GM19463 (cell line): ENCODE measurements at regions not wholly inside any gene's neighbourhood (a gene's known extent, or its start where the extent isn't known, plus 50 kb on each side); places are given as distances from the start of the nearest gene placed in this dataset.

Source experiments
- ATAC-seq: cut with Tn5 transposase; IDR thresholded peaks from one replicate; pipeline ENCODE4 v1.9.1; 2021; ENCODE audit warnings: mild to moderate bottlenecking, moderate library complexity; ENCODE audit not compliant: unreplicated experiment

DNA sequence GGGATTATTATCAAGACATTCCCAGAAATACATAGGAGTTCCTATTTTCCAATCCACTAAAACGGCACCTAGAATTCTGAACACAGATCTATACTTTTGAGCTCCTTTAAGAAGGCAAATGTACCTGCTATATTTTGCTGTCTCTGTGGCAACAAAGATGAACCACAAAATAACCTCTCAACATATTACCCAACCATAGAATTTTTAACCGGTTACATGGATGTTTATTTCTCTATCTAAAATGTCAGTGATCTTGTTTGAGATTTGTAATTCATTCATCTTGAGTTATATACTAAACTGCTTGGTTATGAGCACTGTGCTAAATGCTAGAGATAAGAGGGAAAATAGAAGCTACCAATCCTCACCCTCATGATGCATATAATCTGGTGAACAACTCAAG, 117.5 kb upstream of the HMGCLL1 start:
- ATAC-seq, result no peak

DNA sequence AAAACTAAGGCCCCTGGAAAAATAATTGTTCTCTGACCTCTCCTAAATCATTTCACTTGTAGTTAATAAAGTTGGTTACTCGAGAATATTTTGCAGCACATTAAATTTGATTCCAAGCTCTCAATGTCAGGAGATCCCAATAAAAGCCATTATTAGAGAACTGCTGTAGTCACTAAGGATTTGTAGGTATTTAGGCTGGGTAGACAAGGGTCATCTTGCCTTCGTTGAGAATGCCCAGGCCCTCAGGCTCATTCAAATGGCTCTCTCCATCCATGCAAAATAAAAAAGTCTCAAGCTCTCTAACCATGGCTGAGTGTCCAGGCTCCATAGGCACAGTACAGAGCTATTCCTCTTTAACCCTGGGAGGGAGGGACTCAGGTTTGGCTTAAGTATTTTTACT, 117.0 kb upstream of the HMGCLL1 start:
- ATAC-seq, result no peak

DNA sequence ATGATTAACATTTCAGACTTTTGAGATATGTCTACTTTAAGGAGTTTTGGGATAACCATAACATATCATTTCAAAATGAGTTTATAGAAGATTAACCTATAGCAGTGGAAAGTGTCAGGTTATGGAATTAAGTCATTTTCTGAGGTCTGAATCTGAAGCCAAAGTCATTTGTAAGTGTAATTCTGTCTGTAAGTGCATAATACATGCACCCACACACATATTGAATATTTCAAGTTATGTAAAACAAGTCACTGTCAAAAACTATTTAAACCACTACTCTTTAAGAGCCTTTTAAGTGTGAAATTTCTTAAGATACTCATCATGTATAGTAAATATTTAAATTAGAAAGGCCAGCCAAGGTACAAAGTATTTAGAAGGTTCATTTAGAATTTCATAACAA, 115.8 kb upstream of the HMGCLL1 start:
- ATAC-seq, result no peak

DNA sequence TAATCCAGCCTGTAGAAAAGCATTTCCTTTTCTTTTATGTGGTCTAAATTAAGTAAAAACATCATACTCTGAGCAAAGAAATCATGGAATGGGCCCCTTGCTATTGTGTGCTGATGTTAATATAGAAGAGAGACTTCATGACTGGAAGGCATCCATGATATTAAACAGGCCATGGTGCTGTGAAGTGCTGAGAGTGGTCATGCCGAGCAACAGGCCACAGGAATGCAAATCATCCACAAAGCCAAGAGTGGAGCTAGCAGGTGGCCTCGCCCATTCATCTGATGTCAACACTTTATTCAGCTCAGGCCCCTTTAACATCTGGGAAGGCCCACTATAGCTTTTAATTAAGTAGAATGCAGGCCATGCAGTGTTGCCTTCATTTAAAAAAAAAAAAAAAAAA, 115.2 kb upstream of the HMGCLL1 start:
- no peak for ATAC-seq

DNA sequence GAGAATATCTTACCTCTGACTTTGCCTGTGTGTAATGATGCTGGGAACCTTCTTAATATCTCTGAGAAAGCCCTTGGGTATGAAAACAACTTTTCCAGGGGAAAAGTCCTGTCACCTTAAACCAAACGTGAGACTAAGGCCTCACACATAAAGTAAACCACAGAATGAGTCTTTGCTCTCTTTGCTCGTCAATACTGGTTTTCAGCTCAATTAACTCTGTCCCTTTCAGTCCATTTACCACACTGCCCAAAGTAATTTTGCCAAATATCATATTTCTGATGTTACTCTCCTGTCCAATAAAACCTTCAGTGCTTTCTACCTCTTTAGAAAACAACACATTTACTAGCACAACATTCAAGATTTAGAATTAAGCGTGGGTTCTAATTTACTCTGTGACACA, 100.5 kb upstream of the HMGCLL1 start:
- ATAC-seq, result no peak

DNA sequence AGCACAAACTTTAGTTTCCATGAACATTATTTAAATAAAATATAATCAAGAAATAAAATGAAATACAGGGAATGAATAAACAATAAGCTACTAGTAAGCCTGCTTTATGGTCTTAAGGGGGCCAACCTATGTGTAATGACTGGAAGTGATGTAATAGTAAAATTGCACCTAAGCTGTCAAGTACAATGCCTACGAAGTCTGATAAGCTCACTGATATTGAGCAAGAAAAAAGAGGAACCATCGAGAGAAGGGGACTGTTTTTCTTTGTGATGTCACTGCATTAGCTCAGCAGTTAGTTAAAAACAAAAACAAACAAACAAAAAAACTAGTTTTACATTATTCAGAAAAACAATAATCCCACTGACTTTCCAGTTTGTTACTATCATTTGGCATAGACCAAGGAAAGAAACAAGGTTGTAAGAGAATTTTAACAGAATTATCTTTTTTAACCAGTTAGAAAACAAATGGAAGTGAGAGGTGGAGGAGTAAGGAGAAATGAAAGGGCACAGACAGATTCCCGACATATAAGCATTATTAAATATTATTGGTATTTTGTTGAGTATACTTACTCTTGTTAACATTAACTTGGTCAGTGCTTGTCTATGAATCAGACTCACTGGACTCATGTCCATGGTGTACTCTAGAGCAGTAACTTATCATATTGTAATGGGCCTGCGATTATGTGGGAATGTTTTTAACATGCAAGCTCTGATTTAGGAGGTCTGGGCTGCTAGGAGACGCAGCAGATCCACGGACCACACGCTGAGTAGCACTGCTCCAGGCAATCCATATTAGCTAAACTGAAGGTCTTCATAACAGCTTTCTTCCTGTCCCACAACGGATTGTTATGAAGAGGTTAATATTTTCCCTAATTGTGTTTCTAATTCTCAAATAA, 99.6 kb upstream of the HMGCLL1 start:
- ATAC-seq, result peak; percentile 49

DNA sequence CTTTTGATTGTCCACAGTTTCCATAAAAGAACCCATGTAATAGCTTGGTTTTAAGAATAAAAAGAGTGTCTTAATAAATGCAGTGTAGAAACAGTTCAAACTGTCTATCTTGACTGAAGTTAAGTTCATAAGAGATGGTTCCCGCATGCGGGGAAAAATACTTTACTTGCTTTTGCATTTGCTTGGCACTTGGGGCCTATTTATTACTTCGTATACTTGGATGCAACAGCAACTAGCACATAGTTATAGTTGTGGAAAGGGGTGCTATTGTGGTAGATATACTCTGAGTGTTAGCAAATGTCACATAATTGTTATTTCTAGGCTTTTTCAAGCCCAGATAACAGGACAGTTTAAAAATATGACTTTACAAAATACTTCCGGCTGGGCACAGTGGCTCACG, 97.7 kb upstream of the HMGCLL1 start:
- no peak for ATAC-seq

DNA sequence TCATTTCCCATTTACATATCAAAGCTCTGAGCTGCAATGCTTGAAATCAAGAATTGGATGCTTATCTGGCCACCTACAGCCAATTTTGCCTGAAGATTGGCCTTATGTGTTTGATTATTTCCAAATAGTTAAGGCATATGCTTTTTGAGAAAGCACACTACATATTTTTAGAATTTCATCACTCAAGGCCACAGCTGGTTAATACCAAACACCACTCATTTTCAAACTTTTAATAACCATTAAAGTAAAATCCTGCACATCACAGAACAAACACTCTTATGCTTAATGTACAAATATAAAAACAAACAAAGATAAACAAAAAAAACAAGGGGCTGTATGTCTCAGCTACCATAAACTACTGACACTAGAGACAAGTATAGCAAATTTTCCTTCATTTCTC, 96.9 kb upstream of the HMGCLL1 start:
- ATAC-seq, result no peak

DNA sequence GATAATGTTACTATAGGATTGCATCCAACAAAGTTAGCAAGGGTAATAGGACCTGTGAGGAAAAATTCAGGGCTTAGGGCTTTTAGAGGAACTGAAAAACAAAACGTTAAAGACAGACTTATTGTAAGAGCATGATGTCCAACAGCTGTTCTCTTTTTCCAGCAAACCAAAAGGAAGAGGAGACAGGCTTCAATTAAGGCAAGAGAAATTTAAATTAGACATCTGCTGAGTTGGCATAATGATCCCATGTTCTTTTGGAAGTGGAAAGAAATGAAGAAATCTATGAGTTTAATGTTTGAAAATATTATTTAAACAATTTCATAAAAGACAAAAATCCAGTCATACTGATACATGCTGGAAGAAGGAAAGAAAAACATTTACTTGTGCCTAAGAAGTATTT, 95.7 kb upstream of the HMGCLL1 start:
- no peak for ATAC-seq

DNA sequence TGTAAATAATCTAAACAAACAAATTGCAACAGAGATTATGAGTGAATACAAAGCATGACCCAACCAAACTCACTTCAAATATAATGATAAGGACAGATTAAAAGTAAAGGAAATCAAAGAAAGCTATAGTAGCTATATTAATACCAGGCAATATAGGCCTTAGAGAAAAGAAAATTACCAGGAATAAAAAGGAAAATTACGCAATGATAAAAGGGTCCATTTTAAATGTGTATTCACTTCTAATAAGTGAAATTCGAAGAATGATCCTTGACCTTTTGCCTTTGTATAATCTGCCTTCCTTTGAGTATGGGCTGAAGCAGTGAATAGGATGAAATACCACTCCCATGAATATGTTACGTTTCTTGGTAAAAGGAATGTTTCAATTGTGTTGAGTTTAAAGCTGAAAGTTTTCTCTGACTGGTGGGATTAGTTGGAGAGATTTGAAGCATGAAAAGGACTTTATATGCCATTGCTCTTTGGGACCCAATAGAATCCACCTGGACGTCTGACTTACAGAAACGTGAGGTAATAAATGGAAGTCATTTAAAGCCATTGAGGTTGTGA, 91.9 kb upstream of the HMGCLL1 start:
- no peak for ATAC-seq

DNA sequence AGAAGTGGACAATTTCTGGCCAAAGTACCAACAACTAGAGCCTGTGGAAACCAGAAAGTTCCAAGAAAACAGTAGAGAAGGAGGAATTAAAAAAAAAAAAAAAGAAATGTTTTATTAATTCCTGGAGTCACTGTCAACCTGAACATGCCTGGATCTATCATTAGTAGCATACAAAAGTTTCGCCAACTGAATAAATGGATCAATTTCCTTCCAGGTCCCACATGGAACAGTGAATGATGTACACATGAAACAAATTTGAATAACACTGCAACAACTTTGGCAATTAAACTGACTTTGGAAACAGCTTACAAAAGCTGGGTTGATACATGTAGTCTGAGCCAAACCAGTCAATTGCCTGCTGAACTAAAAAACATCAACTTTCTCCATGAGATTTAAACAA, 90.0 kb upstream of the HMGCLL1 start:
- ATAC-seq, result no peak

DNA sequence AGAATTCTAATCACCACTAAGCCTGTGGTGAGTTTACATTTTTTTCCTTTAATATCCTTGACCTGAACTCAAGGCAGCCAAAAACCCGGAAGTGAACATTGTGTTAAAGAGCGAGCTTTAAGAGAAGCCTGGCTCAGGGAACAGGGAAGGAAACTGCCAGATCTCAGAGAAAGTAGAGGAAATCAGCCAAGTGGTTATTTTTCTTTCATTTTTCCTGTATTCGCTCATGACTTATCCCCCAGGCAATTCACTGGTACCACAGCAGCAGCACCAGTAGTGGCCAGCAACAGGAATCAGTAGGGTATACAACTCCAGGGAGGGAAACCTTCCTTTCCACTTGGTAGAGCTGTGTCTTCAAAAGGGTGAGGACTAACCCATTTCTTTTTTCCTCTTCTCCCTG, 89.6 kb upstream of the HMGCLL1 start:
- no peak for ATAC-seq

DNA sequence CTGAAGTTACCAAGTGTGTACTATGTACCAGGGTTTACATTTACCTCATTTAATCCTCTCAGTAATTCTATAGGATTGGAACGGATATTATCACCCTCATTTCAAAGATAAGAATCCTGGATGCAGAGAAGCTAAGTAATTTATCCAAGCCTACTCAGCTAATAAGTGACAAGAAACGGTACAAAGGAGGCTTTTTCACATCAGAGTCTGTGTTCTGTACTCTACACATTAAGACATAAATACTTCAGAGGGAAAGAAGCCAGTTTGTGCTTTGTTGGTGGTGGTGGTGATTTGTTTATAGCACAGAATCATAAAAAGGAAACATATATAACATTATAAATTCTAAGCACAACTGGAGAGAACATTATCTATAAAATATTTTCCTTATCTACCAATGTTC, 88.3 kb upstream of the HMGCLL1 start:
- no peak for ATAC-seq

DNA sequence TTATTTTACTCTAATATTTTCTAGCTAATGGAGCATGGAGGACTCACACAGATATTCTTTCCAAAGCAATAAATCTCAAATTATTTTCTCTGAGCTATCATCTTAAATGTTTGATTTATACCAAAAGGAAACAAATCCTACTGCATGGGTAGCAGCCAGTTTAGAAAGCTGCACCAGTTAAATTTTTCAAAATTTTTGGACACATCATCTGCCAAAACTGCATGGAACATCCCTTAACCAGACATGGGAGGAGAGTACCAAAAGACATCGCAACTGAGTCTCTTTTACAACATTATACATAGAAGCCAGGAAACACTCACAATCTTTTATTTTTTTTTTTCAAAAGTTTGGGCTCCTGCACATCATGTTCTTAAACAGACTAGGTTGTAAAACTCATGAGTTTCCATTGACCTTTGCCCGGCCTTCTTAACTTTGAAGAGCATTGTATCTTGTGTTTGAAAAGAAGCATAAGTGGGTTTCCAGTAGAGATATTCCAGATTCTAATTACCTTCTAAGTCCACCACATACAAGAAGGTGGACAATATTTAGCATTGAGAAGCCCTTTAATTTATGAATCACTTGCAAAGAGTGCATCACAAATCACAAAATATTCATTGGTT, 87.7 kb upstream of the HMGCLL1 start:
- no peak for ATAC-seq

DNA sequence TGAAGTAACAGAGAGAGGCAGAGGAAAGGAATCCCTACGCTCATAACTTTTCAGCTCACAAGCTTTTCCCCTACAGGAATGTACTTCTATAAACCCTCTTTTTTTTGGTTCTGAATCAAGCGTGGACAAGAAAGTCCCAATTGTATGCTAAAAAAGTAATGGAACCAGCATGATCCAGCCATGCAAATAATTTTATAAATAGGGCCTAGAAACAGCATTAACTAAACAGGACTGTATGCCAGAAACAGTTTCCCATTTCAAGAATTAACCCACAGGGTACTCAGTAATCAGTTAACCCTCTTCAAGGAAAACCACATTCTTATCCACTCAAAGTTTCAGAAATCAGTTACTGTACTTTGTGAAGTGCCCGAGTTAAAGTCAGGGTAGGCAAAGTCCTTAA, 87.0 kb upstream of the HMGCLL1 start:
- no peak for ATAC-seq

DNA sequence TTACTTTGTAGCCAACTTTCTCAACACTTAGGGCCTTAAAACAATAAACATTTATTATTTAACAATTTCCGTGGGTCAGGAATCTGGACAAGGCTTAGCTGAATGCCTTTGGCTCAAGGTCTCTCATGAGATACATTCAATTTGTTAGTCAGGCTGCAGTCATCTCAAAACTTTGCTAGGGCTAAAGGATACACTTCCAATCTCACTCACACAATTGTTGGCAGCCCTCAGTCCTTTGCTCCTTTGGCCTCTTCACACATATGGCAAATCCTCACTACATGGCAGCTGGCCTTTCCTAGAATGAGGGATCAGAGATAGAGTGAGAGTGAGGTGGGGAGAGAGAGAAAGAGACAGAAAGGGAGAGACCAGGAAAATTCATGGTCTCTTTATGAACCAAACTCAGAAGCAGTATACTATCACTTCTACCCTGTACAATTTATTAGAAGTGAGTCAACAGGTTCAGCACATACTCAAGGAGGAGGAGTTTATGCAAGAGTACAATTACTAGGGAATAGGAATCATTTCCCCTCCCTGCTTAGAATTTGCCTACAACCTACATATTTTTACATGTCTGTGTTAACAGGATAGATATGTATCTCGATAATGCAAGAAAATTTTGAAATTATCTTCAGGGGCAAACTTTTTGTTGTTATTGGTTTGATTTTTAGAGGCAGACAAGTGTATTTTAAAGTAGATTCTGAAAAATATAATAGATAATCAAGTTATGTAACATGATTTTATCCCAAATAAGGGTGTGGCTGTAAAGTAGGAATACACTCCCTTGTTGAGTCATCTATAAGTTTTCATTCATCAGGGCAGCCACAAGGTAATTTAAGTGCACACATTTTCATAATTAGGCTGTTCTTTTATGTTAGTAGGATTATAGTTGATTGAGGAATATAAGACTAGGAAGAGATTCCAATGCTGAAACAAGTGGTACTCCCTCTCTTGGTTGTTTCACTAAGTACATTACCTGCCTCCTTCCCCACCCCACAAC, 85.9 kb upstream of the HMGCLL1 start:
- no peak for ATAC-seq

DNA sequence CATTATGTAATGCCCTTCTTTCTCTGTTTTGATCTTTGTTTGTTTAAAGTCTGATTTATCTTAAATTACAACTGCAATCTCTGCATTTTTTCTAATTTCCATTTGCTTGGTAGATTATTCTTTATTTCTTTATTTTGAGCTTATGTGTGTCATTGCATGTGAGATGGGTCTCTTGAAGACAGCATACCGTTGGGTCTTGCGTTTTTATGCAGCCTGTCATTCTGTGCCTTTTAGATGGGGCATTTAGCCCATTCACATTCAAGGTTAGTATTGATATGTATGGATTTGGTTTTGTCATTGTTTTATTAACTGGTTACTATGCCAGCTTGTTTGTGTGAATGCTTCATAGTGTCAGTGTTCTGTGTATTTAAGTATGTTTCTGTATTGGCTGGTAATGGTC, 84.9 kb upstream of the HMGCLL1 start:
- no peak for ATAC-seq

DNA sequence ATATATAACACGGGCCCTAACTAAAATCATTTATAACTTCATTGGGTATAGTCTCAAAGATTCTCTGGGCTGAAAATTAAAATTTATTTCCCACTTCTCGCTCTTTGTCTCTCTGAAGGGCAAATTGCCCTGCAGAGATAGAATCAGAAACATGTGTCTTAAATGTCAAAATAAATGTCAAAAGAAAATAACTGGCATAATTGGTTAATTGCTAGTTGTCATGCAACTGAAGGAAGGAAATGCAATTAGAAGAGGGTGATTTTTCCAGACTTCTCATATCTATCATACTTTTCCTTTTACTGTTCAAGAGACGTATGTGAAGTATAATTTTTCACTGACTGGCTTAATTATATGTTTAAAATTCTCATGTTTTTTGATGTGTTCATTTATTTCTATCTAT, 80.3 kb upstream of the HMGCLL1 start:
- no peak for ATAC-seq

DNA sequence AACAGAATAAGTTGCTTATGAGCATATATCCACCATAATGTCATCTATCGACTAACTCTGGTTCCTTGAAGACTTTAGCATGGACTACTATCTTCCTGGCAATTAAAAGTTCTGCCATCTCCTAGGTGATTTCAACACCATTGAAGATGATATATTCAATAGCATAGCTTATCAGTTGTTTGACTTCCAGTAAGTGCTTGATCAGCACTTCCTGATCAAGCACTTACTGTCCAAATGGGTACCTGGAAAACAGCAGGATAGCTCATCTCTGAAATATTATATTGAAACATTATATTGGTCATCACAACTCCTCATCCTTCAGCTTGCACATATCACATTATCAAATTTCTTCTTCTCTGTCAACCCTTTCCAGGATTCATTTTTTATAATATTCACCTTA, 75.5 kb upstream of the HMGCLL1 start:
- no peak for ATAC-seq

DNA sequence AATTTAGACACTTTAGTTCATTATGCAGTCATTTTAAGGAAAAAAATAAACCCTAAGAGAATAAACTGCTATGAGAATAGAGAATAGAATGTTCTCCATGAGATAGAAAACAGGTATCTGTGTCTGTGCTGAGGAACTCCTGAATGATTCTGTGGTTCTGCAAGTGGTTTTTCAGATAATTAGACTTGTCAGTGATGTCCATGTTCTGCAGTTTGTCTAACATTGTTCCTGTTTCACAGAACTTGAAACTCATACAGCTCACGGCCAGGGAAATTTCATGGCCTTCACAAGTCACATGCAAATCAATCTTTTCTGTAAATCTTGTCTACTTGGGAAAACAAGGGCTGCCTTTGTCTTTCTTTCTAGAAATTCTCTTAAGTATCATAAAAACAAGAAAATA, 73.4 kb upstream of the HMGCLL1 start:
- ATAC-seq, result no peak

DNA sequence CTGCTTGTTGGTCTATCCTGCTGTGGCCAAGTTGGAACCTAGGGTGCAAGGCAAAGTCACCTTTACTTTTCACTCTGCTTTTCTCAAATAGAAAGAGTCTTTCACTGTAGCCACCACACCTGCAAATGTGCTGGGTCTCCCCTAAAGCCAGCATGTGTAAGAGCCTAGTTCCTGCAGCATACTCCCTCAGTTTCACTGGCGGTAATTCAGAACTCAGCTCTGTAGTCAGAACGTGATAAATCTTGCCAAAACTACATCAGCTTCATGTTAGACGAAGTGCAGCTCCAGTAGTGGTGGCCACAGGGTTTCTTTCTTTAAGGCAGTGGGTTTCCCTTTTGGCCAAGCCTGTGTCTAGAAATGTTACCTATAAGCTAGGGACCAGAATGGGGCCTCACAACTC, 72.0 kb upstream of the HMGCLL1 start:
- no peak for ATAC-seq
